HUES64 (cell line): ENCODE measurements at regions not wholly inside any gene's neighbourhood (a gene's known extent, or its start where the extent isn't known, plus 50 kb on each side); places are given as distances from the start of the nearest gene placed in this dataset.
A peak's percentile ranks its signal among the peaks of the same experiment; 100 is the strongest.

Source experiments
- H3K27ac ChIP-seq: 2 replicates; pipeline ENCODE4 v1.7.0; 2013; ENCODE audit warnings: low read depth, low read length, inconsistent platforms
- H3K27me3 ChIP-seq: 2 replicates; pipeline ENCODE4 v1.6.1; 2013; ENCODE audit warnings: mild to moderate bottlenecking, low read length; ENCODE audit not compliant: insufficient read depth
- H3K36me3 ChIP-seq: 2 replicates; pipeline ENCODE4 v1.6.1; 2013; ENCODE audit warnings: mild to moderate bottlenecking, low read length; ENCODE audit not compliant: insufficient read depth
- H3K4me1 ChIP-seq: 2 replicates; pipeline ENCODE4 v1.6.1; 2013; ENCODE audit warnings: mild to moderate bottlenecking, low read length, moderate library complexity; ENCODE audit not compliant: insufficient read depth
- H3K4me3 ChIP-seq: 2 replicates; pipeline ENCODE4 v1.5.1; 2013; ENCODE audit warnings: mild to moderate bottlenecking, low read length, moderate library complexity
- H3K9ac ChIP-seq: 2 replicates; pipeline ENCODE4 v1.6.1; 2013; ENCODE audit warnings: mild to moderate bottlenecking, low read depth, low read length
- H3K9me3 ChIP-seq: 2 replicates; pipeline ENCODE4 v1.6.1; 2013; ENCODE audit warnings: low read depth, low read length; ENCODE audit not compliant: insufficient read depth
- WGBS: fragments of 150-250, 120-280 bp; methylation state at CpG from one replicate; pipeline ENCODE4 v1.1.7; 2013; ENCODE audit warnings: missing lambda C conversion rate; 5-methylcytosine and 5-hydroxymethylcytosine counted together

DNA sequence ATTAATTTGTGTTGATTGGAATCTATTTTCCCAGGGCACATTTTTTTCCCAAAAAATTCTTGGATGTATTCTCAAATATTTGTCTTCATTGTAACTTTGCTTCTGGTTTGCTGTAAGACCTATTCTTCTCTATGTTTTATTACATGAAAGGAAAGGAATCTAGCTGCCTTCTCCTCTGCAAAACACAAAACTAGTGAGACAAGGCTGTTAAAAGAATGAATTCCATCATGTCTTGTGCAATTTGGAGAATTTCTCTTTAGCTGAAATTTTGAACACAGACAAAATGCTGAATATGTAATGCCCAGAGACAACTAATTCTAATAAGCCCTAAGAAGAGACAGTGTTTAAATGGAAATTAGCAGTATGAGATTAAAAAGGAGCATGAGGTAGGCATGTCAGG is 275.9 kb downstream of the CDH20 start:
- Histone ChIP-seq H3K27me3 (no peaks in the 10 kb centered on the region), H3K4me3 (no peak overlapping the region), H3K9me3 (peaks cover 15% of the 10 kb centered on the region), H3K9ac (no peak overlapping the region), H3K4me1 (peaks cover 40% of the 10 kb centered on the region), H3K27ac (no peak overlapping the region), H3K36me3 (no peaks in the 10 kb centered on the region)

DNA sequence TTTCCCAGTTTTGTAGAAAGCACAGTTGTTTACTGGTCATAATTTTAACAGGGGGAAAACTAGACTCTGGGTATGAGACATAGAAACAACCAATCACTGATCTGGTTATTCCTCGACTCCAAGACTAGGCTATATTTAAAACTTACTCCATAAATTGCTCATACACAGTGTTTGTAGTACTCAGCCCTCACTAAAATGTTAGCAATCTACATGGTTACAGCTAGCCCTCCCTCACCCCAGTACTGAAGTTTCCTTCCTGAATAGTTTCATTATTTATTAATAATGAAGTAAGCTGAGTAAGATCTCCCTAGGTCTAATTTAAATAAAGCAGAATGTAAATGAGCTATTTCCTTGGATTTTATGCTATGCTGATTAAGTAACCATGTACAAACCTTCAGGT is 275.1 kb downstream of the CDH20 start:
- Histone ChIP-seq H3K4me3 (no peak overlapping the region), H3K4me1 (peaks cover 40% of the 10 kb centered on the region), H3K36me3 (no peaks in the 10 kb centered on the region), H3K9ac (no peak overlapping the region), H3K27ac (no peak overlapping the region), H3K9me3 (peaks cover 15% of the 10 kb centered on the region), H3K27me3 (no peaks in the 10 kb centered on the region)
- 95% methylated on average over 1 of the region's 1 CpG for WGBS

DNA sequence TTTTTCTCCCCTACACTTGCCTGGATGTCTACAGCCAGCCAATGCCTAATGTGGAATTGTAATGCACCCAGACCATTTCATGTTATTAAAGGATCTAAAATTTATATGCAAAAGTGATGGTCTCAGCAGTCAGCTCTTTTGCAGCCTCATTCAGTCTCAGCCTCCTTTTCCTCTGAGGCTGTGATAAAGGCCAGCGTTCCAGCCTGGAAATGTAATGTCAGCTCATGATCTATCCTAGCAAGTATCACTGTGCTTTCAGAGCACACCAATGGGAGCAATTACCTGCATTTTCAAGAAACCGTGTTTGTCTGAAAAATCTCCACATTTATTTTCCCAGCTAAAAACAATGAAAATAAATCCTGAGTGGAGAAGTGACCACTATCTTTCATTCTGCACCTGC is 274.6 kb downstream of the CDH20 start:
- Histone ChIP-seq H3K27ac (peak overlapping the region; percentile 56), H3K9ac (no peak overlapping the region)
- 91% methylated on average over 2 of the region's 2 CpGs for WGBS

DNA sequence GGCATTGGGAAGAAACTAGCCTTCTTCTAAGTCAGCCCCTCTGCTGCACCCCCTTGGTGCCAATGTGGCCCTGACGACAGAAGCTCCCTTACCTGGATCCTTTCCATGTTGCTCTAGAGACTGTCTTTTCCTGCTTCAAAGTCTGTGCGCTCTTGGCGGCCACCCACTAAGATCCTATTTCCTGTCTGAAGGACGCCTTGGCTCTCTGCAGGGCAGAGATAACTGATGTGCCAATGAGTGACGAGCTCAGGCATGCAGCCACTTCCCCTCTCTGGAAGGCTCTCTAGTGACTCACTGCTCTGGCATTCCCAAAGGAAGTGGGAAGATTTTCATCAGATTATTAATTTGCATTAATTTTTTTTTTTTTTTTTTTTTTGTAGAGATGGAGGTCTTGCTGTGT is 273.5 kb downstream of the CDH20 start:
- Histone ChIP-seq H3K4me1 (peaks cover 37% of the 10 kb centered on the region), H3K9me3 (peaks cover 15% of the 10 kb centered on the region), H3K36me3 (no peaks in the 10 kb centered on the region), H3K27me3 (no peaks in the 10 kb centered on the region), H3K27ac (peak overlapping the region; percentile 61), H3K4me3 (peak overlapping the region; percentile 38), H3K9ac (peak overlapping the region; percentile 65; the same call in 1 of the 2 replicates)
- 17% methylated on average over 5 of the region's 5 CpGs for WGBS

More for the DNA sequence above, 274.6 kb downstream of the CDH20 start:
- Histone ChIP-seq H3K9me3 (peaks cover 15% of the 10 kb centered on the region), H3K27me3 (no peaks in the 10 kb centered on the region), H3K4me1 (peaks cover 40% of the 10 kb centered on the region), H3K36me3 (no peaks in the 10 kb centered on the region), H3K4me3 (no peak overlapping the region)

DNA sequence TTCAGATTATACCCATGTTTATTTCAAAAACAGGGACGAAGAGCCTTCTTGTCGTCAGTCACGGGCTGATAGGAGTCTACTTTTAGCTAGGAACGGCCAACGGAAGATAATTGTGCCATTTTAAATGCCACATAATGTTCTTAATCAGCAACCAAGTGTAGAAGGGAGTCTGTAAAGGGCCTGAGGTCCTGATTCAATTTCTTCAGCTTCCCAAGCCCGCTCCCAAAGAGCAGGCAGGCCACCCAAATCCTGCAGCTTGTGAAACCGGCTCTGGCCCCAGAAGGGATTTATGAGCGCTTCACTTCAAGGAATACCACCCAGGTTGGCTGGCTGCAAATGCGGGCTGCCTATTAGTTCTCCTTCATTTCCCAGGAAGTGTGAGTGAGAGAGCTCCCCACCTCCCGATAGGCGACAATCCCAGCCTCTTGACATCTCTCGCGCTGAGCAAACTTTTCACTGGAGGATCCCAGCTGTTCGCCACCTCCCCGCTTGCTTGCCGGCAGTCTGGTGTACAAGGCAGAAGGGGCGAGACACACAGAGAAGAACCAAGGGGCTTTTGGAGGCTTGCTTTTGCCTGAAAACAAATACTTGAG is 272.9 kb downstream of the CDH20 start:
- Histone ChIP-seq H3K36me3 (no peaks in the 10 kb centered on the region), H3K9ac (peak overlapping the region; percentile 65; the same call in 1 of the 2 replicates), H3K4me3 (peak overlapping the region; percentile 38), H3K27ac (peak overlapping the region; percentile 61), H3K4me1 (peaks cover 37% of the 10 kb centered on the region), H3K27me3 (no peaks in the 10 kb centered on the region), H3K9me3 (peaks cover 11% of the 10 kb centered on the region)
- 23% methylated on average over 17 of the region's 17 CpGs for WGBS

DNA sequence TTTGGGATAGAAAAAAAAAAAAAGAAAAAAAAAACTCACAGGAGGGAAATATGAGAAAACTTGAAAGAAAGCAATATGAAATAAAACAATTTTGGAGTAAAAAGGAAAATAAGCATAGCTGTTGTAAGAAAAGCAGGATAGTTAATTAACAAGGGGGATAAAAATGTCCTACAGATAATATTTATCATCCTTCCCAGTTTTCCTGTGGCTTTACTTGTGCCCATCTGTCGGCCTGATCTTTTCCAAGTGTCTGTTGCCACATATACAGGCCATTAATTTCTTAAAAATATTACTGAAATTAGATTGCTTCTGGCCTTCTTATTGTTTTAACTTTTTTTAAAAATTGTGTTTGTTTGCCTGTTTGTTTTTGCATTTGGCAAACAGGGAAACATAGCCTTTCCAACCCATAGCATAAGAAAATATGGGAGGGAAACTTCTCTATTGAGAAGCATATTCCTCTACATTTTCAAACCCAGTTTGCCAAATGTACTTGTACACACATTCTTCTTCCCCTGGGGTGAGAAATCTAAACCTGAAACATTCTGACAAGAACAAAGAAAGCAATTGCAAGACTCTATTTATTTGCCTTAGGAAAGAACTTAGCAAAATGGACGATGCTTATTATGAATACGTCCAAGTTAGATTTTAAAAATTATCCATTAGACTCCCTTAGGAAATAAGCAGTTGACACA is 272.3 kb downstream of the CDH20 start:
- 100% methylated on average over 1 of the region's 3 CpGs for WGBS
- Histone ChIP-seq H3K4me1 (peaks cover 37% of the 10 kb centered on the region), H3K9ac (peak overlapping the region; percentile 65; the same call in 1 of the 2 replicates), H3K4me3 (peak overlapping the region; percentile 38), H3K36me3 (no peaks in the 10 kb centered on the region), H3K9me3 (peaks cover 11% of the 10 kb centered on the region), H3K27ac (peak overlapping the region; percentile 61), H3K27me3 (no peaks in the 10 kb centered on the region)
